OCI-LY7 (cell line): ENCODE measurements at regions not wholly inside any gene's neighbourhood (a gene's known extent, or its start where the extent isn't known, plus 50 kb on each side); places are given as distances from the start of the nearest gene placed in this dataset.

ENCODE experiments used
- EZH2phosphoT487 ChIP-seq: fragments of 200-600 bp; sonication (generic); IDR thresholded peaks from 2 replicates; pipeline ENCODE4 v1.6.1; 2018; ENCODE audit warnings: low read depth, borderline replicate concordance, mild to moderate bottlenecking, mixed run types, antibody characterized with exemption, low read length, moderate library complexity, mixed read lengths
- TF ChIP-seq, protein P1 (sequence below): fragments of 200-600 bp; sonication (generic); conservative IDR thresholded peaks from 2 replicates; pipeline ENCODE4 v1.5.1; 2014; ENCODE audit warnings: mild to moderate bottlenecking, antibody characterized with exemption, low read length, moderate library complexity, mixed read lengths

DNA sequence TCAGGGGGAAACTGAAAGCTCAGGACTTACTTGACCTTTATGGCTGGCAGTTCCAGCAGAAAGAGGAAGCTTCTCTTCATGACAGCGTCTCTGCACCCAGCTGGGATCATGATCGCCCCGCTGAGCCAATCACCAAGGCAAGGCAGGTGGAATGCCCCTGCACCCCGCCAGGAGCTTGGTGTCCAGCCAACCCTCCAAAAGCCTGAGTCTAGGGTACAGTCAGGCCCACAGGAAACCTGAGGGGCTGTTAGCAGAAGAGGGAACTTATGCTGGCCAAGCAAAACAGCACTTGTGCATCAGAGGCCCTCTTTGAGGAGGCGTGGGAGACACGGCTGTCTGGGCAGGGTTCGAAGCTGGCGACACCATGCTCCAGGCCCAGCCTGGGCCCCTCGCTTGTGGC is 188.3 kb upstream of the GMDS start:
- TF ChIP-seq, protein P1, sequence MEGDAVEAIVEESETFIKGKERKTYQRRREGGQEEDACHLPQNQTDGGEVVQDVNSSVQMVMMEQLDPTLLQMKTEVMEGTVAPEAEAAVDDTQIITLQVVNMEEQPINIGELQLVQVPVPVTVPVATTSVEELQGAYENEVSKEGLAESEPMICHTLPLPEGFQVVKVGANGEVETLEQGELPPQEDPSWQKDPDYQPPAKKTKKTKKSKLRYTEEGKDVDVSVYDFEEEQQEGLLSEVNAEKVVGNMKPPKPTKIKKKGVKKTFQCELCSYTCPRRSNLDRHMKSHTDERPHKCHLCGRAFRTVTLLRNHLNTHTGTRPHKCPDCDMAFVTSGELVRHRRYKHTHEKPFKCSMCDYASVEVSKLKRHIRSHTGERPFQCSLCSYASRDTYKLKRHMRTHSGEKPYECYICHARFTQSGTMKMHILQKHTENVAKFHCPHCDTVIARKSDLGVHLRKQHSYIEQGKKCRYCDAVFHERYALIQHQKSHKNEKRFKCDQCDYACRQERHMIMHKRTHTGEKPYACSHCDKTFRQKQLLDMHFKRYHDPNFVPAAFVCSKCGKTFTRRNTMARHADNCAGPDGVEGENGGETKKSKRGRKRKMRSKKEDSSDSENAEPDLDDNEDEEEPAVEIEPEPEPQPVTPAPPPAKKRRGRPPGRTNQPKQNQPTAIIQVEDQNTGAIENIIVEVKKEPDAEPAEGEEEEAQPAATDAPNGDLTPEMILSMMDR, result no peak
- no peak for TF ChIP-seq EZH2phosphoT487
